NOMO-1 (cell line): ENCODE measurements at regions not wholly inside any gene's neighbourhood (a gene's known extent, or its start where the extent isn't known, plus 50 kb on each side); places are given as distances from the start of the nearest gene placed in this dataset.
"Not testable (repeated sequence)": the region's sequence is repeated elsewhere in the genome, so short reads cannot be mapped to it uniquely, and the experiment has no call there.

ENCODE experiments used
- DNase-seq, 2 experiments: peaks; one replicate each; lab custom pipeline; 2025; ENCODE audit not compliant: unreplicated experiment in 2 of 2; lab: John Stamatoyannopoulos, UW

- no peak for DNase-seq
Measured at GRCh38 chr1:91604632-91605031, 104.0 kb downstream of the CDC7 start.

GRCh38 chr1:91605566-91605965, 104.9 kb downstream of the CDC7 start:
- no peak for DNase-seq

GRCh38 chr1:91606546-91607078, 106.0 kb downstream of the CDC7 start:
- no peak for DNase-seq

GRCh38 chr1:91607686-91608085, 107.0 kb downstream of the CDC7 start:
- DNase-seq, result not testable (repeated sequence)

GRCh38 chr1:91608876-91609275, 108.2 kb downstream of the CDC7 start:
- DNase-seq, result no peak

GRCh38 chr1:91609551-91609950, 108.9 kb downstream of the CDC7 start:
- no peak for DNase-seq

GRCh38 chr1:91610102-91610501, 109.5 kb downstream of the CDC7 start:
- DNase-seq, result no peak

- no peak for DNase-seq
Measured at GRCh38 chr1:91610789-91611188, 110.1 kb downstream of the CDC7 start.

- no peak for DNase-seq
Measured at GRCh38 chr1:91611483-91611917, 110.8 kb downstream of the CDC7 start.

- DNase-seq, result no peak
Measured at GRCh38 chr1:91613595-91613994, 112.9 kb downstream of the CDC7 start.

GRCh38 chr1:91616712-91617111, 116.1 kb downstream of the CDC7 start:
- no peak for DNase-seq

GRCh38 chr1:91617285-91617765, 116.7 kb downstream of the CDC7 start:
- DNase-seq, result no peak

- no peak for DNase-seq
Measured at GRCh38 chr1:91619881-91620280, 119.2 kb downstream of the CDC7 start.

GRCh38 chr1:91621360-91621759, 120.7 kb downstream of the CDC7 start:
- DNase-seq, result no peak

GRCh38 chr1:91621907-91622306, 121.3 kb downstream of the CDC7 start:
- DNase-seq, result no peak

GRCh38 chr1:91622616-91623015, 122.0 kb downstream of the CDC7 start:
- DNase-seq, result no peak

- DNase-seq, result no peak
Measured at GRCh38 chr1:91623020-91623419, 122.4 kb downstream of the CDC7 start.

- no peak for DNase-seq
Measured at GRCh38 chr1:91624331-91624730, 123.7 kb downstream of the CDC7 start.
